RWPE2 (cell line): ENCODE measurements at regions not wholly inside any gene's neighbourhood (a gene's known extent, or its start where the extent isn't known, plus 50 kb on each side); places are given as distances from the start of the nearest gene placed in this dataset.

ENCODE experiments used
- ATAC-seq: fragments of 200-7000 bp; cut with Tn5 transposase; 3 replicates; pipeline ENCODE4 v1.9.1; 2021; ENCODE audit warnings: low read depth
- DNase-seq: peaks from one replicate; pipeline ENCODE4 v3.0.0-alpha.2; 2020; ENCODE audit warnings: low spot score
- H3K27ac ChIP-seq: fragments of 450-650 bp; 2 replicates; pipeline ENCODE4 v1.5.1; 2017; ENCODE audit warnings: mild to moderate bottlenecking; ENCODE audit not compliant: poor library complexity, severe bottlenecking
- H3K27me3 ChIP-seq: fragments of 250-450 bp; sonication (Bioruptor Pico); 2 replicates; pipeline ENCODE4 v1.5.1; 2021; ENCODE audit warnings: mild to moderate bottlenecking, moderate library complexity; ENCODE audit not compliant: insufficient read depth, poor library complexity, severe bottlenecking
- H3K36me3 ChIP-seq: fragments of 250-450 bp; sonication (Bioruptor Pico); 2 replicates; pipeline ENCODE4 v1.5.1; 2020; ENCODE audit warnings: low read depth, mild to moderate bottlenecking, moderate library complexity
- H3K4me1 ChIP-seq: fragments of 250-450 bp; sonication (Bioruptor Pico); 2 replicates; pipeline ENCODE4 v1.5.1; 2021; ENCODE audit warnings: mild to moderate bottlenecking, moderate library complexity; ENCODE audit not compliant: insufficient read depth, poor library complexity, severe bottlenecking
- H3K4me3 ChIP-seq: fragments of 250-450 bp; sonication (Bioruptor Pico); 2 replicates; pipeline ENCODE4 v1.5.1; 2021; ENCODE audit warnings: mild to moderate bottlenecking, moderate library complexity; ENCODE audit not compliant: severe bottlenecking
- H3K9me3 ChIP-seq: fragments of 250-450 bp; sonication (Bioruptor Pico); 2 replicates; pipeline ENCODE4 v1.5.1; 2021; ENCODE audit warnings: mild to moderate bottlenecking, moderate library complexity; ENCODE audit not compliant: severe bottlenecking
- CTCF ChIP-seq: fragments of 450-650 bp; IDR thresholded peaks from one replicate; pipeline ENCODE4 v1.5.1; 2017; ENCODE audit warnings: mild to moderate bottlenecking, moderate library complexity; ENCODE audit not compliant: poor library complexity, severe bottlenecking

GRCh38 chr5:175329976-175330375 lies 114.0 kb downstream of the DRD1 start:
- no peaks in the 10 kb centered on the region for H3K9me3 ChIP-seq
- no peak for TF ChIP-seq CTCF
- no peak overlapping the region for H3K4me3 ChIP-seq
- no peak for ATAC-seq
- H3K27me3 ChIP-seq: no peaks in the 10 kb centered on the region
- H3K36me3 ChIP-seq: no peaks in the 10 kb centered on the region
- H3K4me1 ChIP-seq: peaks cover 5% of the 10 kb centered on the region
- H3K27ac ChIP-seq: no peak overlapping the region
- no peak for DNase-seq

DNA sequence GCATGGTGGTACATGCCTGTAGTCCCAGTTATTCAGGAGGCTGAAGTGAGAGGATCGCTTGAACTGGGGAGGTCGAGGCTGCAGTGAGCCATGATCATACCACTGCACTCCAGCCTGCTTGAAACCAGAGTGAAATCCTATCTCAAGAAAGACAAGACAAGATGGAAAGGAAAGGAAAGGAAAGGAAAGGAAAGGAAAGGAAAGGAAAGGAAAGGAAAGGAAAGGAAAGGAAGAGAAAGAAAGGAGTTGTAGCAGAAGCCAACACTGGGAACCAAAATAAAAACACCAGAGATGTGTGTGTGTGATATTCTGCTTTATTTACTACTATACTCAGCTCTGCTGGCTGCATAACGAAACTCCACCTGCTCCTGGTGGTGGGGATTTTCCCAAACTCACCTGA lies 115.3 kb downstream of the DRD1 start:
- Histone ChIP-seq H3K4me3 (no peak overlapping the region), H3K27ac (no peak overlapping the region), H3K4me1 (peaks cover 5% of the 10 kb centered on the region), H3K27me3 (no peaks in the 10 kb centered on the region), H3K9me3 (no peaks in the 10 kb centered on the region), H3K36me3 (no peaks in the 10 kb centered on the region)
- TF ChIP-seq CTCF: no peak
- no peak for ATAC-seq
- DNase-seq: no peak

DNA sequence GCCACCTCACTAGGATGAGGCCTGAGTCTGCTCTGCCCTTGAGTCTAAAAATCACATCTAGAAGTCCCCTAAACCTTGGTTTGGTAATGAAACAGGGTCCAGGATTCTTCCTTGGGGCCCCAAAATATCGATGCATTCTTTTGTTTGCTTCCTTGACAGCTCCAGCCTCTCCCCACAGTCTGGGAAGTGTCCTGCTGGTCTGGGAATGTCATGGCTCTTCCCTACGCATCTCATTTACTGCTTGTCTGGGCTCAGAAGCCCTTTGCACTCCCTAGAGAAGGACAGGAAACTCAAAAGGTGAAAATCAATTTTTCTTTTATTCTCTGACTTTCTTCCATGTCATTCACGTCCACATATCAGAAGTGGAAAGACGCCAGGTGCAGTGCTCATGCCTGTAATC lies 115.8 kb downstream of the DRD1 start:
- Histone ChIP-seq H3K4me3 (no peak overlapping the region), H3K36me3 (no peaks in the 10 kb centered on the region), H3K27me3 (no peaks in the 10 kb centered on the region), H3K9me3 (no peaks in the 10 kb centered on the region), H3K27ac (no peak overlapping the region), H3K4me1 (peaks cover 5% of the 10 kb centered on the region)
- ATAC-seq: no peak
- no peak for TF ChIP-seq CTCF
- no peak for DNase-seq

GRCh38 chr5:175325681-175326080 lies 118.3 kb downstream of the DRD1 start:
- ATAC-seq (peak; percentile 97), DNase-seq (no peak)
- Histone ChIP-seq H3K4me1 (peaks cover 5% of the 10 kb centered on the region), H3K4me3 (no peak overlapping the region), H3K27me3 (no peaks in the 10 kb centered on the region), H3K36me3 (no peaks in the 10 kb centered on the region), H3K27ac (no peak overlapping the region), H3K9me3 (no peaks in the 10 kb centered on the region)
- no peak for TF ChIP-seq CTCF

DNA sequence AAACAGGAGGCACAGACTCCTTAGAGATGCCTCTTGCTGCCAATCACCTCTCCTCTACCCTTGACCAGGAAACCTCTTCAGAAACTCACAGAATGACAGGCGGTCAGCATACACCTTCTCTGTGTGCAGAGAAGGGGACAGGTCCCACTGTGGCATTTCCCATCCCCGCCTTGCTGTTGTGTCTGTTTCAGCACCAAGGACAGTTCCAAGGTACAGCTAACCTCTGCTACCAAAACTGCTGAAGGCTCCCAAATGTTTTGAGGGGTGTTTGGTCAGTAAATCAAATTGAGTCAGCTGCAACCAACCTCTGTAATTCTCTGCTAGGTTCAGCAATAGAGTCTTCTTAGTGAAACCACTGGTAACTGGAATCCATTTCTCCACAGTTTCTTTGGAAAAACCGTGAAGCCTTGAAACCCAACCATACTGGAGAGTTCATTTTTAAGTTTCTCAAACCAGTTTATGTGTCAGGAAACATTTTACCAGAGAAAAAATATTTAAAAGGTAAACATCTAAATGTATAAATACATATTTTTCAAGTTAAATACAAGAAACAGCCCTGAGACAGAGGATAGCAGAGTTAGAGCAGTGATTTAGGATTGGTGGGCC lies 122.0 kb downstream of the DRD1 start:
- ATAC-seq (no peak), DNase-seq (no peak)
- no peak overlapping the region for H3K27ac ChIP-seq
- H3K4me3 ChIP-seq: no peak overlapping the region
- no peaks in the 10 kb centered on the region for H3K36me3 ChIP-seq
- TF ChIP-seq CTCF: no peak
- H3K27me3 ChIP-seq: no peaks in the 10 kb centered on the region
- no peaks in the 10 kb centered on the region for H3K9me3 ChIP-seq
- peaks cover 5% of the 10 kb centered on the region for H3K4me1 ChIP-seq
